ENCODE measurements at regions not wholly inside any gene's neighbourhood (a gene's known extent, or its start where the extent isn't known, plus 50 kb on each side); places are given as distances from the start of the nearest gene placed in this dataset.
A peak's percentile ranks its signal among the peaks of the same experiment; 100 is the strongest.

DNA sequence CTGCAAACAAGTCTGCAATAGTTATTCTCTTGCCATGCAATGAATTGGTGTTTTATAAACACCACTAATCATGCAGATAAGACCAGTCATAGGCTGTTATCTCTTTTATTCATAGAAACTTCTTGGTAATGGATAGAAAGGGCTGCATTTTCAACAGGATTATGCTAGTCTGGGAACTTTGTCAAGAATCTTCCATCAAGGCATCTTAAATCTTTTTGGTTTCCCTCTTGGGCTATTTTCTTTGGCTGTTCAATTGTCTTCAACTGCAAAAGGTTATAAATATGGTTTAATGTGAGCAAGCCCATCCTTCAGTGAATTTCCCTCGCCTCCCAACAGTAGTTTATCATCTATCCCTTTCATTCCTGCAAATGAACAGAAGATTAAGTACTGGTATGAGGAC is 59.0 kb upstream of the MINAR1 start:
- no peak overlapping the region for H3K9ac ChIP-seq (ENCODE audit: low read depth, low read length)
- TF ChIP-seq RCOR1 (IDR thresholded peaks at IDR 0.05; ENCODE audit: insufficient replicate concordance, low read length) (no peak), RFX5 (IDR thresholded peaks at IDR 0.05; ENCODE audit: low read depth, low read length) (no peak), BHLHE40 (IDR thresholded peaks at IDR 0.05; ENCODE audit: low read depth, low read length) (no peak), NFE2L2 (IDR thresholded peaks at IDR 0.05; ENCODE audit: low read depth, low read length) (no peak), RAD21 (IDR thresholded peaks at IDR 0.05; ENCODE audit: low read length) (no peak), MAFK (IDR thresholded peaks at IDR 0.05; ENCODE audit: low read depth, low read length) (no peak), CEBPB (IDR thresholded peaks at IDR 0.05; ENCODE audit: low read depth, low read length) (no peak), FOS (IDR thresholded peaks at IDR 0.05; ENCODE audit: low read depth, low read length) (no peak), CHD1 (IDR thresholded peaks at IDR 0.05; ENCODE audit: low read depth, low read length) (no peak), MXI1 (IDR thresholded peaks at IDR 0.05; ENCODE audit: borderline replicate concordance, low read depth, low read length) (no peak), POLR2A (IDR thresholded peaks at IDR 0.05; ENCODE audit: low read depth, low read length) (no peak), SMC3 (IDR thresholded peaks at IDR 0.05; ENCODE audit: low read depth, low read length) (no peak), MAZ (IDR thresholded peaks at IDR 0.05; ENCODE audit: borderline replicate concordance, low read depth, low read length) (no peak)
- TF ChIP-seq, protein P1, sequence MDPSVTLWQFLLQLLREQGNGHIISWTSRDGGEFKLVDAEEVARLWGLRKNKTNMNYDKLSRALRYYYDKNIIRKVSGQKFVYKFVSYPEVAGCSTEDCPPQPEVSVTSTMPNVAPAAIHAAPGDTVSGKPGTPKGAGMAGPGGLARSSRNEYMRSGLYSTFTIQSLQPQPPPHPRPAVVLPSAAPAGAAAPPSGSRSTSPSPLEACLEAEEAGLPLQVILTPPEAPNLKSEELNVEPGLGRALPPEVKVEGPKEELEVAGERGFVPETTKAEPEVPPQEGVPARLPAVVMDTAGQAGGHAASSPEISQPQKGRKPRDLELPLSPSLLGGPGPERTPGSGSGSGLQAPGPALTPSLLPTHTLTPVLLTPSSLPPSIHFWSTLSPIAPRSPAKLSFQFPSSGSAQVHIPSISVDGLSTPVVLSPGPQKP (IDR thresholded peaks at IDR 0.05; ENCODE audit: borderline replicate concordance, low read depth, low read length) = no peak
- TF ChIP-seq, protein P2, sequence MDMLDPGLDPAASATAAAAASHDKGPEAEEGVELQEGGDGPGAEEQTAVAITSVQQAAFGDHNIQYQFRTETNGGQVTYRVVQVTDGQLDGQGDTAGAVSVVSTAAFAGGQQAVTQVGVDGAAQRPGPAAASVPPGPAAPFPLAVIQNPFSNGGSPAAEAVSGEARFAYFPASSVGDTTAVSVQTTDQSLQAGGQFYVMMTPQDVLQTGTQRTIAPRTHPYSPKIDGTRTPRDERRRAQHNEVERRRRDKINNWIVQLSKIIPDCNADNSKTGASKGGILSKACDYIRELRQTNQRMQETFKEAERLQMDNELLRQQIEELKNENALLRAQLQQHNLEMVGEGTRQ (IDR thresholded peaks at IDR 0.05; ENCODE audit: low read depth, low read length) = no peak
- TF ChIP-seq, protein P3, sequence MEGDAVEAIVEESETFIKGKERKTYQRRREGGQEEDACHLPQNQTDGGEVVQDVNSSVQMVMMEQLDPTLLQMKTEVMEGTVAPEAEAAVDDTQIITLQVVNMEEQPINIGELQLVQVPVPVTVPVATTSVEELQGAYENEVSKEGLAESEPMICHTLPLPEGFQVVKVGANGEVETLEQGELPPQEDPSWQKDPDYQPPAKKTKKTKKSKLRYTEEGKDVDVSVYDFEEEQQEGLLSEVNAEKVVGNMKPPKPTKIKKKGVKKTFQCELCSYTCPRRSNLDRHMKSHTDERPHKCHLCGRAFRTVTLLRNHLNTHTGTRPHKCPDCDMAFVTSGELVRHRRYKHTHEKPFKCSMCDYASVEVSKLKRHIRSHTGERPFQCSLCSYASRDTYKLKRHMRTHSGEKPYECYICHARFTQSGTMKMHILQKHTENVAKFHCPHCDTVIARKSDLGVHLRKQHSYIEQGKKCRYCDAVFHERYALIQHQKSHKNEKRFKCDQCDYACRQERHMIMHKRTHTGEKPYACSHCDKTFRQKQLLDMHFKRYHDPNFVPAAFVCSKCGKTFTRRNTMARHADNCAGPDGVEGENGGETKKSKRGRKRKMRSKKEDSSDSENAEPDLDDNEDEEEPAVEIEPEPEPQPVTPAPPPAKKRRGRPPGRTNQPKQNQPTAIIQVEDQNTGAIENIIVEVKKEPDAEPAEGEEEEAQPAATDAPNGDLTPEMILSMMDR (conservative IDR thresholded peaks at IDR 0.05; ENCODE audit: low read depth, low read length) = no peak
- no peak overlapping the region for H3K4me3 ChIP-seq (ENCODE audit: insufficient read depth, low read depth, low read length)
- H4K91ac ChIP-seq (ENCODE audit: insufficient read depth, low read depth, low read length) = no peak overlapping the region
- H2AK9ac ChIP-seq (replicated peaks; ENCODE audit: low read depth, low read length, poor library complexity) = no peak overlapping the region
- ChIA-PET POLR2A (ENCODE audit: unreplicated experiment) (no interaction called here), CTCF (interaction anchor here (0.7 to 1.0 kb wide), 3 partner anchors 8 to 464 kb away, joined by 3 read pairs; no protein-coding TSS in a partner anchor)
- H4K5ac ChIP-seq (ENCODE audit: low read depth, low read length) = no peak overlapping the region
- no CpG with 5 or more reads among the region's 1 CpG for WGBS, 2 experiments (ENCODE audit: extremely low coverage in 2 of 2, insufficient read length in 1 of 2)
- H3K27me3 ChIP-seq (ENCODE audit: control insufficient read depth, insufficient read depth, low read length) = no peaks in the 10 kb centered on the region
- no peaks in the 10 kb centered on the region for H3K9me3 ChIP-seq (ENCODE audit: control insufficient read depth, insufficient read depth, low read length)
- no peak overlapping the region for H2AK5ac ChIP-seq (ENCODE audit: low read depth, low read length)
- H3K4me2 ChIP-seq (ENCODE audit: low read depth, low read length) = no peak overlapping the region
- H3K56ac ChIP-seq (ENCODE audit: extremely low read depth, insufficient read depth, low read length) = no peak overlapping the region
- H3K23ac ChIP-seq (ENCODE audit: low read depth, low read length) = no peak overlapping the region
- H2AFZ ChIP-seq (replicated peaks; ENCODE audit: low read length, poor library complexity) = no peak overlapping the region
- no peak overlapping the region for H3K4ac ChIP-seq (ENCODE audit: low read depth, low read length)
- intact Hi-C loops (cut with micrococcal nuclease) = no loop called here
- H4K8ac ChIP-seq (ENCODE audit: low read depth in 2 of 2, low read length in 2 of 2) = no peak overlapping the region
- H4K20me1 ChIP-seq (ENCODE audit: insufficient read depth, low read length) = no peaks in the 10 kb centered on the region
- no peak overlapping the region for H3K27ac ChIP-seq (ENCODE audit: insufficient read depth, low read length)
- in situ Hi-C loops (cut with MboI; ENCODE audit: low sequenced_read_pairs) = no loop called here
- H2BK20ac ChIP-seq (ENCODE audit: low read depth, low read length) = no peak overlapping the region
- no peaks in the 10 kb centered on the region for H3K36me3 ChIP-seq (ENCODE audit: control insufficient read depth, insufficient read depth, low read length)
- peaks cover 2% of the 10 kb centered on the region; the same call in 1 of the 2 replicates for H3K9me1 ChIP-seq (ENCODE audit: insufficient read depth, low read length)
- H2BK15ac ChIP-seq (ENCODE audit: low read depth, low read length) = no peak overlapping the region
- no peak overlapping the region for H3K18ac ChIP-seq (ENCODE audit: low read depth, low read length)
- no peaks in the 10 kb centered on the region for H3K4me1 ChIP-seq (ENCODE audit: control insufficient read depth, insufficient read depth, low read length)
- ATAC-seq (ENCODE audit: low read depth) (no peak), DNase-seq (peak; percentile 60)
- no peak overlapping the region for H2BK120ac ChIP-seq (ENCODE audit: low read depth, low read length)
- peaks cover 0 to 3% of the 10 kb centered on the region in 2 experiments; a peak in 1 of 4 replicates for H3K79me1 ChIP-seq (ENCODE audit: low read depth in 1 of 2, low read length in 2 of 2)
- no peak overlapping the region for H3K14ac ChIP-seq (replicated peaks; ENCODE audit: low read depth, low read length)
- dilution Hi-C loops (cut with HindIII; ENCODE audit: low sequenced_read_pairs, unreplicated experiment) = no loop called here
- H2BK5ac ChIP-seq (ENCODE audit: low read depth, low read length, poor library complexity, severe bottlenecking) = no peak overlapping the region
- no TSS peak for BruUV-seq (replicated peaks)

Data from IMR-90 (cell line).